Caco-2 (cell line): ENCODE measurements at regions not wholly inside any gene's neighbourhood (a gene's known extent, or its start where the extent isn't known, plus 50 kb on each side); places are given as distances from the start of the nearest gene placed in this dataset.

Source experiments
- BruUV-seq: library from RNA; stranded (reverse); fragments of 400-500 nt; replicated peaks from 2 replicates; lab custom pipeline; 2021; lab: Mats Ljungman, UMichigan
- CTCF ChIA-PET: fragments of 300-600 bp; sonication (Branson Sonifier 250); formaldehyde crosslinking; loops from one replicate; lab custom pipeline; 2022; ENCODE audit warnings: antibody characterized with exemption; lab: Charles Lee
- POLR2A ChIA-PET: fragments of 300-600 bp; sonication (Branson Sonifier 250); formaldehyde crosslinking; loops from one replicate; lab custom pipeline; 2022; ENCODE audit warnings: antibody characterized with exemption; lab: Charles Lee
- DNase-seq, 2 experiments: peaks; one replicate each; pipeline versions ENCODE4 v3.0.0 to v3.0.0-alpha.2; 2020 to 2022
- H3K27me3 ChIP-seq: replicated peaks from 2 replicates; pipeline ENCODE4 v1.6.0; 2011; ENCODE audit warnings: low read length; ENCODE audit not compliant: control insufficient read depth, insufficient read depth
- H3K36me3 ChIP-seq: 2 replicates; pipeline ENCODE4 v1.5.1; 2011; ENCODE audit warnings: low read length; ENCODE audit not compliant: control insufficient read depth, insufficient read depth
- H3K4me1 ChIP-seq: fragments of 250-450 bp; sonication (Bioruptor Pico); 2 replicates; pipeline ENCODE4 v1.5.1; 2020; ENCODE audit warnings: mild to moderate bottlenecking
- H3K4me3 ChIP-seq: 2 replicates; pipeline ENCODE4 v1.5.1; 2011; ENCODE audit warnings: low read depth, mild to moderate bottlenecking, control low read depth, low read length
- H3K9me3 ChIP-seq: fragments of 250-450 bp; sonication (Bioruptor Pico); 2 replicates; pipeline ENCODE4 v1.5.1; 2020; ENCODE audit warnings: mild to moderate bottlenecking, moderate library complexity
- H3K27ac Mint-ChIP-seq: one replicate; pipeline ENCODE4 v1.8.0; 2022; ENCODE audit warnings: mixed read lengths; ENCODE audit not compliant: unreplicated experiment
- H3K27me3 Mint-ChIP-seq: one replicate; pipeline ENCODE4 v1.8.0; 2022; ENCODE audit warnings: mixed read lengths; ENCODE audit not compliant: insufficient read depth, unreplicated experiment
- H3K36me3 Mint-ChIP-seq: one replicate; pipeline ENCODE4 v1.8.0; 2022; ENCODE audit warnings: mild to moderate bottlenecking, mixed read lengths; ENCODE audit not compliant: insufficient read depth, unreplicated experiment
- H3K4me1 Mint-ChIP-seq: one replicate; pipeline ENCODE4 v1.8.0; 2022; ENCODE audit warnings: low read depth, mixed read lengths; ENCODE audit not compliant: unreplicated experiment
- H3K4me3 Mint-ChIP-seq: one replicate; pipeline ENCODE4 v1.8.0; 2022; ENCODE audit warnings: mild to moderate bottlenecking, moderate library complexity, mixed read lengths; ENCODE audit not compliant: unreplicated experiment
- H3K9me3 Mint-ChIP-seq: one replicate; pipeline ENCODE4 v1.8.0; 2022; ENCODE audit warnings: mixed read lengths; ENCODE audit not compliant: unreplicated experiment
- CTCF ChIP-seq, 2 experiments: fragments of 200-600 bp in 1 of 2; IDR thresholded peaks; 1 replicate in 1 of 2; 2 replicates in 1 of 2; pipeline versions ENCODE4 v1.5.1 to v1.8.0; 2011 to 2022; ENCODE audit warnings: antibody characterized with exemption in 1 of 2, control low read depth in 1 of 2, inconsistent platforms in 1 of 2, low read depth in 1 of 2, low read length in 1 of 2, mild to moderate bottlenecking in 1 of 2, moderate library complexity in 1 of 2; ENCODE audit not compliant: insufficient read depth in 1 of 2, severe bottlenecking in 1 of 2, unreplicated experiment in 1 of 2
- intact Hi-C: fragments of 100-400 bp; cut with micrococcal nuclease; formaldehyde crosslinking; loops from one replicate; pipeline ENCODE4 v1.10.0; 2022; ENCODE audit not compliant: unreplicated experiment

GRCh38 chr1:116454940-116455339, 81.9 kb downstream of the ATP1A1 start:
- BruUV-seq, result no TSS peak
- POLR2A ChIA-PET, result no interaction called here
- intact Hi-C loops, result loop anchor here (1.0 kb wide), 1 partner anchor 20 kb away; no protein-coding TSS in a partner anchor

GRCh38 chr1:116455509-116455908, 82.5 kb downstream of the ATP1A1 start:
- Histone ChIP-seq H3K36me3 (no peaks in the 10 kb centered on the region), H3K4me1 (peaks cover 50% of the 10 kb centered on the region), H3K9me3 (no peaks in the 10 kb centered on the region), H3K4me3 (no peak overlapping the region), H3K27me3 (no peaks in the 10 kb centered on the region)
- DNase-seq, result no peak
- H3K4me1 Mint-ChIP-seq, result peaks cover 28% of the 10 kb centered on the region
- ChIA-PET POLR2A (interaction anchor here (0.8 kb wide), 1 partner anchor 20 kb away, joined by 4 read pairs; no protein-coding TSS in a partner anchor), CTCF (no interaction called here)
- no peaks in the 10 kb centered on the region for H3K27me3 Mint-ChIP-seq
- intact Hi-C loops, result no loop called here
- no peak overlapping the region for H3K4me3 Mint-ChIP-seq
- H3K27ac Mint-ChIP-seq, result peak overlapping the region; percentile 93
- no peaks in the 10 kb centered on the region for H3K36me3 Mint-ChIP-seq
- no peaks in the 10 kb centered on the region for H3K9me3 Mint-ChIP-seq
- TF ChIP-seq CTCF (IDR thresholded peaks at IDR 0.05; ENCODE audit: insufficient read depth in 1 of 2, low read depth in 1 of 2, low read length in 1 of 2, severe bottlenecking in 1 of 2, unreplicated experiment in 1 of 2), result no peak
- no TSS peak for BruUV-seq

More at GRCh38 chr1:116454940-116455339, 81.9 kb downstream of the ATP1A1 start:
- H3K9me3 Mint-ChIP-seq, result no peaks in the 10 kb centered on the region
- H3K27ac Mint-ChIP-seq, result peak overlapping the region; percentile 93
- Histone ChIP-seq H3K4me1 (peaks cover 50% of the 10 kb centered on the region), H3K36me3 (no peaks in the 10 kb centered on the region), H3K4me3 (no peak overlapping the region), H3K27me3 (no peaks in the 10 kb centered on the region), H3K9me3 (no peaks in the 10 kb centered on the region)
- no peak for TF ChIP-seq CTCF (IDR thresholded peaks at IDR 0.05; ENCODE audit: insufficient read depth in 1 of 2, low read depth in 1 of 2, low read length in 1 of 2, severe bottlenecking in 1 of 2, unreplicated experiment in 1 of 2)
- H3K4me1 Mint-ChIP-seq, result peaks cover 23% of the 10 kb centered on the region
- no peaks in the 10 kb centered on the region for H3K27me3 Mint-ChIP-seq
- CTCF ChIA-PET, result no interaction called here
- no peak overlapping the region for H3K4me3 Mint-ChIP-seq
- H3K36me3 Mint-ChIP-seq, result no peaks in the 10 kb centered on the region
- DNase-seq, result no peak

- POLR2A ChIA-PET, result no interaction called here
Measured at GRCh38 chr1:116457946-116458604, 85.0 kb downstream of the ATP1A1 start.

More at GRCh38 chr1:116457946-116458604, 85.0 kb downstream of the ATP1A1 start:
- DNase-seq, result no peak
- Mint-ChIP-seq H3K27ac (no peak overlapping the region), H3K4me3 (no peak overlapping the region), H3K27me3 (no peaks in the 10 kb centered on the region), H3K36me3 (no peaks in the 10 kb centered on the region), H3K4me1 (peaks cover 19% of the 10 kb centered on the region), H3K9me3 (no peaks in the 10 kb centered on the region)
- intact Hi-C loops, result no loop called here
- no TSS peak for BruUV-seq
- TF ChIP-seq CTCF (IDR thresholded peaks at IDR 0.05; ENCODE audit: insufficient read depth in 1 of 2, low read depth in 1 of 2, low read length in 1 of 2, severe bottlenecking in 1 of 2, unreplicated experiment in 1 of 2), result no peak
- Histone ChIP-seq H3K27me3 (no peaks in the 10 kb centered on the region), H3K36me3 (no peaks in the 10 kb centered on the region), H3K9me3 (no peaks in the 10 kb centered on the region), H3K4me3 (no peak overlapping the region), H3K4me1 (peaks cover 32% of the 10 kb centered on the region)
- CTCF ChIA-PET, result interaction anchor here (0.6 kb wide), 1 partner anchor 33 kb away, joined by 4 read pairs; no protein-coding TSS in a partner anchor
